Ishikawa (cell line): ENCODE measurements at regions not wholly inside any gene's neighbourhood (a gene's known extent, or its start where the extent isn't known, plus 50 kb on each side); places are given as distances from the start of the nearest gene placed in this dataset.

Source experiments
- CEBPB ChIP-seq: IDR thresholded peaks from 2 replicates; pipeline ENCODE4 v1.6.1; 2012
- CREB1 ChIP-seq: IDR thresholded peaks from 2 replicates; pipeline ENCODE4 v1.6.1; 2012; ENCODE audit warnings: low read depth
- EGR1 ChIP-seq: IDR thresholded peaks from 2 replicates; pipeline ENCODE4 v1.6.1; 2012
- EP300 ChIP-seq: IDR thresholded peaks from 2 replicates; pipeline ENCODE4 v1.6.1; 2012; ENCODE audit warnings: borderline replicate concordance
- FOXM1 ChIP-seq: IDR thresholded peaks from 2 replicates; pipeline ENCODE4 v1.6.1; 2012; ENCODE audit warnings: low read depth, borderline replicate concordance
- NFIC ChIP-seq: IDR thresholded peaks from 2 replicates; pipeline ENCODE4 v1.6.1; 2012
- RAD21 ChIP-seq: IDR thresholded peaks from 2 replicates; pipeline ENCODE4 v1.6.1; 2012; ENCODE audit warnings: low read depth
- TAF1 ChIP-seq: IDR thresholded peaks from 2 replicates; pipeline ENCODE4 v1.6.1; 2012; ENCODE audit warnings: low read depth, mild to moderate bottlenecking
- TCF12 ChIP-seq: IDR thresholded peaks from 2 replicates; pipeline ENCODE4 v1.6.1; 2012; ENCODE audit warnings: low read depth
- TEAD4 ChIP-seq: IDR thresholded peaks from 2 replicates; pipeline ENCODE4 v1.6.1; 2012
- YY1 ChIP-seq: IDR thresholded peaks from 2 replicates; pipeline ENCODE4 v1.6.1; 2012; ENCODE audit warnings: low read depth
- ZBTB7A ChIP-seq: IDR thresholded peaks from 2 replicates; pipeline ENCODE4 v1.6.1; 2012; ENCODE audit warnings: low read depth
- TF ChIP-seq, protein P1 (sequence below): IDR thresholded peaks from 2 replicates; pipeline ENCODE4 v1.6.1; 2012
- TF ChIP-seq, protein P2 (sequence below): IDR thresholded peaks from 2 replicates; pipeline ENCODE4 v1.6.1; 2012; ENCODE audit warnings: low read depth, mild to moderate bottlenecking
- TF ChIP-seq, protein P3 (sequence below): IDR thresholded peaks from 2 replicates; pipeline ENCODE4 v1.6.1; 2012

DNA sequence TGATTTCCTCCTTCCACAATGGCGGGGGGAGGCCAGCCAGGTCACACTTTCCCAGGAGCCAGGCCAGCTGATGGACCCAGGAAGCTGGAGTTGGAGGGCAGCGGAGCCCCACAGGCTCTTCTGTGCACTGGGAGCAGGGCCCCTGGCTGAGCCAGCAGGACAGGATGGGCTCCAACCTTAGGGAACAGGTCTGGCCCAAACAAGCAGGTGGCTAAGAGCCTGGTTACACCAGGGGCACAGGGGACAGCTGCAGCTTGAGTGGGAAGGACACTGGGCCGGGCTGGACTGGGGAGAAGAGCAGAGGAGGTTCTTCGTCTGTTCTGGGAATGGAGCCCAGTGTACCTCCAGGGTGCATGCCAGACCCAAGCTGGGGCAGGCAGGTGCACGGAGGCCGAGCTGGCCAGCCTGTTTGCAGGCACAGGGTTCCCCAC is 102.3 kb downstream of the DLL1 start:
- no peak for TF ChIP-seq RAD21
- TF ChIP-seq, protein P1, sequence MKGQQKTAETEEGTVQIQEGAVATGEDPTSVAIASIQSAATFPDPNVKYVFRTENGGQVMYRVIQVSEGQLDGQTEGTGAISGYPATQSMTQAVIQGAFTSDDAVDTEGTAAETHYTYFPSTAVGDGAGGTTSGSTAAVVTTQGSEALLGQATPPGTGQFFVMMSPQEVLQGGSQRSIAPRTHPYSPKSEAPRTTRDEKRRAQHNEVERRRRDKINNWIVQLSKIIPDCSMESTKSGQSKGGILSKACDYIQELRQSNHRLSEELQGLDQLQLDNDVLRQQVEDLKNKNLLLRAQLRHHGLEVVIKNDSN: no peak
- TF ChIP-seq TAF1: no peak
- TF ChIP-seq CEBPB: no peak
- no peak for TF ChIP-seq TEAD4
- TF ChIP-seq EGR1: no peak
- TF ChIP-seq, protein P2, sequence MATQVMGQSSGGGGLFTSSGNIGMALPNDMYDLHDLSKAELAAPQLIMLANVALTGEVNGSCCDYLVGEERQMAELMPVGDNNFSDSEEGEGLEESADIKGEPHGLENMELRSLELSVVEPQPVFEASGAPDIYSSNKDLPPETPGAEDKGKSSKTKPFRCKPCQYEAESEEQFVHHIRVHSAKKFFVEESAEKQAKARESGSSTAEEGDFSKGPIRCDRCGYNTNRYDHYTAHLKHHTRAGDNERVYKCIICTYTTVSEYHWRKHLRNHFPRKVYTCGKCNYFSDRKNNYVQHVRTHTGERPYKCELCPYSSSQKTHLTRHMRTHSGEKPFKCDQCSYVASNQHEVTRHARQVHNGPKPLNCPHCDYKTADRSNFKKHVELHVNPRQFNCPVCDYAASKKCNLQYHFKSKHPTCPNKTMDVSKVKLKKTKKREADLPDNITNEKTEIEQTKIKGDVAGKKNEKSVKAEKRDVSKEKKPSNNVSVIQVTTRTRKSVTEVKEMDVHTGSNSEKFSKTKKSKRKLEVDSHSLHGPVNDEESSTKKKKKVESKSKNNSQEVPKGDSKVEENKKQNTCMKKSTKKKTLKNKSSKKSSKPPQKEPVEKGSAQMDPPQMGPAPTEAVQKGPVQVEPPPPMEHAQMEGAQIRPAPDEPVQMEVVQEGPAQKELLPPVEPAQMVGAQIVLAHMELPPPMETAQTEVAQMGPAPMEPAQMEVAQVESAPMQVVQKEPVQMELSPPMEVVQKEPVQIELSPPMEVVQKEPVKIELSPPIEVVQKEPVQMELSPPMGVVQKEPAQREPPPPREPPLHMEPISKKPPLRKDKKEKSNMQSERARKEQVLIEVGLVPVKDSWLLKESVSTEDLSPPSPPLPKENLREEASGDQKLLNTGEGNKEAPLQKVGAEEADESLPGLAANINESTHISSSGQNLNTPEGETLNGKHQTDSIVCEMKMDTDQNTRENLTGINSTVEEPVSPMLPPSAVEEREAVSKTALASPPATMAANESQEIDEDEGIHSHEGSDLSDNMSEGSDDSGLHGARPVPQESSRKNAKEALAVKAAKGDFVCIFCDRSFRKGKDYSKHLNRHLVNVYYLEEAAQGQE: no peak
- TF ChIP-seq CREB1: no peak
- TF ChIP-seq NFIC: no peak
- TF ChIP-seq ZBTB7A: no peak
- no peak for TF ChIP-seq EP300
- no peak for TF ChIP-seq TCF12
- TF ChIP-seq YY1: no peak

DNA sequence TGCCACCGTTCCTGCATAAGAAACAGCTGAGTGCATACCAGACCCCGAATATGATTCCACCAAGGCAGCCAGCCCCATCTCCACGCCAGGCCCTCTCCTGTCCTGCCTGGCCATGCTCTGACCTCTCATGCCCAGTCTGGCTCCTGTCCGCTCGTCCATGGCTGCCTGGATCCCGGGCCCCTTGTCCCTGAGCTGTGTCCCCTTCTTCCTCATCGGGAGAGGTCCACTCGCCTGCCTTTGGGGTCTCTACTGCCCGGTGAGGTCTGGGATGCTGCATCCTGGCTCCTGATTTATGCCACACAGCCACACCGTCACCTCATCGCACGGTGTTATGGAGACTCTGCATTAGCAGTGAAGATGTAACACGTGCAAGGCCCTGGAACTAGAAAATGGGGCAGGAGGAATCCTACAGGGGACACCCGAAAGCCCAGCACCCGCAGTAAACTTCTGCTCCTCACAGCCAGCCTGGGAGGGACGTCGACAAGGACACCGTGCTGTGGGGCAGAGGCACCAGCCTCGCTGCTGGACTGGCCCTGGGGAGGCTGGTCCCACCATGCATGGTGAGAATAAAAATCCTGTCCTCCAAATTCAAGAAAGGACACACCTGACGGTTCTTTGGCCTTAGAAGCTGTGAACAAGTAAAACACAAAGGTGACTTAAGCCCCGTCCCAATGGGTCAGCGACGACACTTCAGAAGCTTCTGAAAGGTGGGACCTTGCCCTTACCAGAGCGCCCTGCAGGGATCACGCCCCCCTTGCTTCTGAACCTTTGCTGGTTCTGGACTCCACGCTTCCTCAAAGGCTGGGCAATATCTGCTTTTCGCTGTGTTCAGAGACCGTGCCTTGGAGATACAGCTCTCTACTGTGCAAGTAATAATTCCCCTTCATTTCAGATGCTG is 103.0 kb downstream of the DLL1 start:
- TF ChIP-seq TAF1: no peak
- TF ChIP-seq, protein P1: no peak
- no peak for TF ChIP-seq EP300
- TF ChIP-seq FOXM1: no peak
- no peak for TF ChIP-seq CEBPB
- TF ChIP-seq ZBTB7A: no peak
- TF ChIP-seq, protein P3, sequence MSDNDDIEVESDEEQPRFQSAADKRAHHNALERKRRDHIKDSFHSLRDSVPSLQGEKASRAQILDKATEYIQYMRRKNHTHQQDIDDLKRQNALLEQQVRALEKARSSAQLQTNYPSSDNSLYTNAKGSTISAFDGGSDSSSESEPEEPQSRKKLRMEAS: no peak
- no peak for TF ChIP-seq NFIC
- no peak for TF ChIP-seq EGR1
- no peak for TF ChIP-seq CREB1
- no peak for TF ChIP-seq TEAD4
- TF ChIP-seq, protein P2: no peak
- TF ChIP-seq RAD21: no peak
- TF ChIP-seq YY1: no peak
- no peak for TF ChIP-seq TCF12

DNA sequence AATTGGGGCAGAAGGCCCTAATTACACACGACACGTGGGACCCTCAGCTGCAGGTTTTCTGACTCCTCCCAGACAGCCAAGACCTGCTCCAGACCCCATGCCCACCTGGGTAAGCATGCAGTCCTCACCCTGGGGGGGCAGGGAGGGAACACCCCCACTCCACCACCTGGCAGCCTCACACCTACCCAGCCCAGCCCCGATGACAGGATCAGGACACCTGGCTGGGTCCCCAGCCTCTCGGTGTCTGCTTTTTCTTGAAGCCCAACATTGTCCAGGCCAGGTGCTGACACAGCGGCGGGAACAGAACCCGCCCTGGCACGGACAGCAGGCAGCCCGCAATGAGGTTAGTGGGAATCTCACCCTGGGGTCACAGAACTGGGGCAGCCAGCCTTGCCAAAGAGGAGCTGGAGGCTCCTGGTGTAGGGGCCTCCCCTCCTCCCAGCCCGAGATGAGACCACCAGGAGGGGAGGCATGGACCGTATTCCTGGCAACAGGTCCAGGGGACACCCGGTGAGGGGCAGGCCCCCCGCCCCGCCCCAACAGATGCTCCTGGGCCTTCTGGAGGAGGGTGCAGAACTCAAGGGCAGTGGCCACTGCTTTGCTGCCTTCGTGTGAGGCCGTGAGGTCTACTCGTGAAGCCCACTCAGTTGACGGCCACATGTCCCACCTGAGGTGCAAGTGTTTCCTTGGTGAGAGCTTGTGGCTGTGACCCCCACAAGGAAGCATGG is 103.8 kb downstream of the DLL1 start:
- TF ChIP-seq, protein P2: no peak
- TF ChIP-seq CEBPB (no peak), NFIC (no peak), YY1 (no peak), ZBTB7A (no peak), RAD21 (no peak), TCF12 (no peak), TAF1 (no peak), CREB1 (no peak), EP300 (no peak), TEAD4 (no peak), EGR1 (no peak)
- TF ChIP-seq, protein P1: no peak
